ENCODE measurements at regions not wholly inside any gene's neighbourhood (a gene's known extent, or its start where the extent isn't known, plus 50 kb on each side); places are given as distances from the start of the nearest gene placed in this dataset.
A peak's percentile ranks its signal among the peaks of the same experiment; 100 is the strongest.

- no peak for TF ChIP-seq CTCF (IDR thresholded peaks at IDR 0.05; ENCODE audit: poor library complexity, severe bottlenecking)
- DNase-seq (ENCODE audit: low spot score) = no peak
- H3K4me1 ChIP-seq (ENCODE audit: insufficient read depth, poor library complexity, severe bottlenecking) = peaks cover 13% of the 10 kb centered on the region
- H3K27me3 ChIP-seq (ENCODE audit: insufficient read depth, poor library complexity, severe bottlenecking) = no peaks in the 10 kb centered on the region
- ATAC-seq (ENCODE audit: low read depth) = no peak
- H3K4me3 ChIP-seq (ENCODE audit: severe bottlenecking) = no peak overlapping the region
- H3K27ac ChIP-seq (ENCODE audit: poor library complexity, severe bottlenecking) = no peak overlapping the region
- peaks cover 5% of the 10 kb centered on the region for H3K9me3 ChIP-seq (ENCODE audit: severe bottlenecking)
- H3K36me3 ChIP-seq (ENCODE audit: low read depth) = no peaks in the 10 kb centered on the region
Observed at GRCh38 chr4:185862340-185862739, 50.3 kb upstream of the SORBS2 start.

- Histone ChIP-seq H3K36me3 (ENCODE audit: low read depth) (no peaks in the 10 kb centered on the region), H3K27me3 (ENCODE audit: insufficient read depth, poor library complexity, severe bottlenecking) (no peaks in the 10 kb centered on the region), H3K4me1 (ENCODE audit: insufficient read depth, poor library complexity, severe bottlenecking) (peaks cover 13% of the 10 kb centered on the region), H3K9me3 (ENCODE audit: severe bottlenecking) (no peaks in the 10 kb centered on the region), H3K4me3 (ENCODE audit: severe bottlenecking) (no peak overlapping the region), H3K27ac (ENCODE audit: poor library complexity, severe bottlenecking) (no peak overlapping the region)
- DNase-seq (ENCODE audit: low spot score) (no peak), ATAC-seq (ENCODE audit: low read depth) (no peak)
- TF ChIP-seq CTCF (IDR thresholded peaks at IDR 0.05; ENCODE audit: poor library complexity, severe bottlenecking) = no peak
Observed at GRCh38 chr4:185863946-185864345, 52.0 kb upstream of the SORBS2 start.

GRCh38 chr4:185865901-185866328 lies 53.9 kb upstream of the SORBS2 start:
- no peak for TF ChIP-seq CTCF (IDR thresholded peaks at IDR 0.05; ENCODE audit: poor library complexity, severe bottlenecking)
- H3K27ac ChIP-seq (ENCODE audit: poor library complexity, severe bottlenecking) = peak overlapping the region; percentile 46
- no peaks in the 10 kb centered on the region for H3K27me3 ChIP-seq (ENCODE audit: insufficient read depth, poor library complexity, severe bottlenecking)
- no peak for DNase-seq (ENCODE audit: low spot score)
- peak; percentile 67; the same call in 2 of the 3 replicates for ATAC-seq (ENCODE audit: low read depth)
- no peak overlapping the region for H3K4me3 ChIP-seq (ENCODE audit: severe bottlenecking)
- H3K36me3 ChIP-seq (ENCODE audit: low read depth) = no peaks in the 10 kb centered on the region
- H3K9me3 ChIP-seq (ENCODE audit: severe bottlenecking) = no peaks in the 10 kb centered on the region
- H3K4me1 ChIP-seq (ENCODE audit: insufficient read depth, poor library complexity, severe bottlenecking) = peaks cover 15% of the 10 kb centered on the region

- TF ChIP-seq CTCF (IDR thresholded peaks at IDR 0.05; ENCODE audit: poor library complexity, severe bottlenecking) = no peak
Observed at GRCh38 chr4:185867770-185868169, 55.8 kb upstream of the SORBS2 start.

GRCh38 chr4:185868983-185869382 lies 57.0 kb upstream of the SORBS2 start:
- H3K4me1 ChIP-seq (ENCODE audit: insufficient read depth, poor library complexity, severe bottlenecking) = peaks cover 15% of the 10 kb centered on the region
- H3K9me3 ChIP-seq (ENCODE audit: severe bottlenecking) = no peaks in the 10 kb centered on the region
- no peaks in the 10 kb centered on the region for H3K27me3 ChIP-seq (ENCODE audit: insufficient read depth, poor library complexity, severe bottlenecking)
- no peak overlapping the region for H3K4me3 ChIP-seq (ENCODE audit: severe bottlenecking)
- DNase-seq (ENCODE audit: low spot score) (no peak), ATAC-seq (ENCODE audit: low read depth) (peak; percentile 25; the same call in 1 of the 3 replicates)
- no peak for TF ChIP-seq CTCF (IDR thresholded peaks at IDR 0.05; ENCODE audit: poor library complexity, severe bottlenecking)
- no peak overlapping the region for H3K27ac ChIP-seq (ENCODE audit: poor library complexity, severe bottlenecking)
- H3K36me3 ChIP-seq (ENCODE audit: low read depth) = no peaks in the 10 kb centered on the region

More at GRCh38 chr4:185867770-185868169, 55.8 kb upstream of the SORBS2 start:
- Histone ChIP-seq H3K27me3 (ENCODE audit: insufficient read depth, poor library complexity, severe bottlenecking) (no peaks in the 10 kb centered on the region), H3K9me3 (ENCODE audit: severe bottlenecking) (no peaks in the 10 kb centered on the region), H3K36me3 (ENCODE audit: low read depth) (no peaks in the 10 kb centered on the region), H3K27ac (ENCODE audit: poor library complexity, severe bottlenecking) (no peak overlapping the region), H3K4me3 (ENCODE audit: severe bottlenecking) (no peak overlapping the region), H3K4me1 (ENCODE audit: insufficient read depth, poor library complexity, severe bottlenecking) (peaks cover 15% of the 10 kb centered on the region)
- DNase-seq (ENCODE audit: low spot score) (no peak), ATAC-seq (ENCODE audit: low read depth) (no peak)

Data from RWPE2 (cell line).